Testis (tissue), 2 donors: ENCODE measurements at regions not wholly inside any gene's neighbourhood (a gene's known extent, or its start where the extent isn't known, plus 50 kb on each side); places are given as distances from the start of the nearest gene placed in this dataset.

Source experiments
- CTCF ChIP-seq, 3 experiments: fragments of 450-650 bp in 2 of 3; fragments of 200-600 bp in 1 of 3; sonication (generic) in 1 of 3; IDR thresholded peaks; one replicate each; pipeline ENCODE4 v1.5.1; 2016 to 2019; ENCODE audit warnings: antibody characterized with exemption in 3 of 3, mild to moderate bottlenecking in 2 of 3, moderate library complexity in 1 of 3
- POLR2A ChIP-seq: fragments of 450-650 bp; IDR thresholded peaks from one replicate; pipeline ENCODE4 v1.6.1; 2017; ENCODE audit warnings: antibody characterized with exemption, mild to moderate bottlenecking, moderate library complexity

DNA sequence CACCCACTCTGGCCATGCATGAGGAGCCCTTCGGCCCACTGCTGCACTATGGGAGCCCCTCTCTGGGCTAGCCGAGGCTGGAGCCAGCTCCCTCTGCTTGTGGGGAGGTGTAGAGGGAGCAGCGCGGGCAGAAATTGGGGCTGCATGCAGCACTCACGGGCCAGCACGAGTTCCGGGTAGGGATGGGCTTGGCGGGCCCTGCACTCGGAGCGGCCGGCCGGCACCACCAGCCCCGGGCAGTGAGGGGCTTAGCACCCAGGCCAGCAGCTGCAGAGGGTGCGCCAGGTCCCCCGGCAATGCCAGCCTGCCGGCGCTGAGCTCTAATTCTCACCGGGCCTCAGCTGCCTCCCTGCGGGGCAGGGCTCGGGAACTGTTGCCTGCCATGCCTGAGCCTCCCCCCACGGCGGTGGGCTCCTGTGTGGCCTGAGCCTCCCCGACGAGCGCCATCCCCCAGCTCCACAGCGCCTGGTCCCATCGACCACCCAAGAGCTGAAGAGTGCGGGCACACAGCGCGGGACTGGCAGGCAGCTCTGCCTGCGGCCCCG, 209.0 kb downstream of the LTN1 start:
- TF ChIP-seq CTCF (IDR thresholded peaks at IDR 0.05) (no peak), POLR2A (no peak)
